ENCODE measurements at regions not wholly inside any gene's neighbourhood (a gene's known extent, or its start where the extent isn't known, plus 50 kb on each side); places are given as distances from the start of the nearest gene placed in this dataset.

- CTCF ChIA-PET, result interaction anchor here (1.4 kb wide), 1 partner anchor 10 kb away, joined by 4 read pairs; no protein-coding TSS in a partner anchor
- Histone ChIP-seq H3K79me2 (ENCODE audit: control insufficient read depth, insufficient read depth, low read length) (no peaks in the 10 kb centered on the region), H3K27me3 (replicated peaks in 1 of 2; ENCODE audit: control insufficient read depth in 2 of 2, insufficient read depth in 2 of 2, low read length in 1 of 2) (no peaks in the 10 kb centered on the region), H4K20me1 (ENCODE audit: control insufficient read depth, insufficient read depth) (no peaks in the 10 kb centered on the region), H3K9me3 (replicated peaks; ENCODE audit: control insufficient read depth, insufficient read depth, low read length) (no peaks in the 10 kb centered on the region), H3K27ac (ENCODE audit: control insufficient read depth, insufficient read depth) (no peak overlapping the region), H3K4me3 (no peak overlapping the region), H2AFZ (ENCODE audit: control insufficient read depth, low read depth, low read length) (no peak overlapping the region), H3K4me2 (ENCODE audit: control insufficient read depth, insufficient read depth) (no peak overlapping the region), H3K36me3 (ENCODE audit: control insufficient read depth in 2 of 2, insufficient read depth in 2 of 2, low read length in 1 of 2) (no peaks in the 10 kb centered on the region), H3K9ac (ENCODE audit: control insufficient read depth, insufficient read depth, low read length) (no peak overlapping the region), H3K4me1 (ENCODE audit: control insufficient read depth, insufficient read depth, low read length) (no peaks in the 10 kb centered on the region)
- 4% methylated on average over 4 of the region's 4 CpGs for WGBS (ENCODE audit: insufficient coverage, insufficient replicate concordance, low lambda C conversion rate, missing lambda C conversion rate)
- intact Hi-C loops (cut with micrococcal nuclease; ENCODE audit: unreplicated experiment) (no loop called here), in situ Hi-C loops (cut with MboI) (no loop called here)
- ATAC-seq, result no peak
- RAD21 ChIA-PET (ENCODE audit: unreplicated experiment), result no interaction called here
- DNase-seq (ENCODE audit: low read depth, low spot score), result no peak
- no peak for FAIRE-seq
- BruUV-seq (replicated peaks), result no TSS peak
- SMC1A ChIA-PET (ENCODE audit: uncharacterized antibody, unreplicated experiment), result interaction anchor here (1.0 kb wide), 1 partner anchor 41 kb away, joined by 3 read pairs; no protein-coding TSS in a partner anchor
- POLR2A ChIA-PET, result no interaction called here
- TF ChIP-seq CHD1 (IDR thresholded peaks at IDR 0.05; ENCODE audit: low read depth, low read length) (no peak), ELK1 (IDR thresholded peaks at IDR 0.05; ENCODE audit: low read depth, low read length) (no peak), USF2 (IDR thresholded peaks at IDR 0.05; ENCODE audit: borderline replicate concordance, low read depth, low read length) (no peak), ZBTB33 (IDR thresholded peaks at IDR 0.05) (no peak), SREBF1 (IDR thresholded peaks at IDR 0.05; ENCODE audit: low read length) (no peak), FOXM1 (IDR thresholded peaks at IDR 0.05; ENCODE audit: low read depth, low read length) (no peak), ETV6 (conservative IDR thresholded peaks at IDR 0.05 in 1 of 2, IDR thresholded peaks at IDR 0.05 in 1 of 2; ENCODE audit: borderline replicate concordance in 1 of 2, low read depth in 1 of 2) (no peak), EED (IDR thresholded peaks at IDR 0.05; ENCODE audit: low read depth) (no peak), CREB1 (IDR thresholded peaks at IDR 0.05; ENCODE audit: low read depth) (no peak), ZBTB4 (CRISPR knock-in tag; IDR thresholded peaks at IDR 0.05) (no peak), ZNF592 (IDR thresholded peaks at IDR 0.05) (no peak)
Measured at GRCh38 chr4:127211650-127212560, 420.9 kb upstream of the INTU start.
